Nephron progenitor cell (in vitro differentiated cells): ENCODE measurements at regions not wholly inside any gene's neighbourhood (a gene's known extent, or its start where the extent isn't known, plus 50 kb on each side); places are given as distances from the start of the nearest gene placed in this dataset.

Source experiments
- DNase-seq: peaks from one replicate; pipeline ENCODE4 v3.0.0; 2021
- H3K27ac Mint-ChIP-seq: 2 replicates; pipeline ENCODE4 v1.8.0; 2021; ENCODE audit warnings: mild to moderate bottlenecking, moderate library complexity, mixed read lengths
- H3K27me3 Mint-ChIP-seq: 2 replicates; pipeline ENCODE4 v1.8.0; 2021; ENCODE audit warnings: mild to moderate bottlenecking, low read depth, mixed read lengths; ENCODE audit not compliant: poor library complexity
- H3K36me3 Mint-ChIP-seq: 2 replicates; pipeline ENCODE4 v1.8.0; 2021; ENCODE audit warnings: low read depth, mixed read lengths
- H3K4me1 Mint-ChIP-seq: 2 replicates; pipeline ENCODE4 v1.8.0; 2021; ENCODE audit warnings: mixed read lengths
- H3K4me3 Mint-ChIP-seq: 2 replicates; pipeline ENCODE4 v1.8.0; 2021; ENCODE audit warnings: mild to moderate bottlenecking, moderate library complexity, mixed read lengths
- H3K9me3 Mint-ChIP-seq: 2 replicates; pipeline ENCODE4 v1.8.0; 2021; ENCODE audit warnings: mild to moderate bottlenecking, moderate library complexity, mixed read lengths
- CTCF ChIP-seq: fragments of 200-600 bp; sonication (generic); IDR thresholded peaks from 2 replicates; pipeline ENCODE4 v1.5.0; 2021; ENCODE audit warnings: antibody characterized with exemption

DNA sequence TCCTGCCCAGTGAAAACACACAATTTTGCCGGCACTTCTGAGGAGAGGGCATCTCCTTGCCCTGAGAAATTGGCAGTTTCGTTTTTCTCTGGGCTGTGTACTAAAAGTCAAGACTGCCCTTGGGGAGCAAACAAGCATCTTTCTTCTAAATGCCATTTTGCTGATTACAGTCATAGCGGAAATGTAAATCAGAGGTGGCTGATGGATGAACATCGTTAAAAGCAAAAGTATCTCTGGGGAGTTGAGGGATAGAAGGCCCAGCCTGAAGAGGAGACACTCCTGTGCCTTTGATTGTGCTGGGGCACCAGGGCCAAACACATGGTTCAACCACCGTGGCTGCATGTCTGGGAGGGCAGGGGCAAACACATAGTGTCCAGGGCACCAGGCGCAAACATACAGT, 49.8 kb downstream of the ABCC12 start:
- Mint-ChIP-seq H3K9me3 (no peaks in the 10 kb centered on the region), H3K4me1 (peaks cover 43% of the 10 kb centered on the region), H3K27me3 (peaks cover 5% of the 10 kb centered on the region), H3K4me3 (no peak overlapping the region), H3K36me3 (no peaks in the 10 kb centered on the region), H3K27ac (no peak overlapping the region)
- no peak for TF ChIP-seq CTCF
- no peak for DNase-seq

DNA sequence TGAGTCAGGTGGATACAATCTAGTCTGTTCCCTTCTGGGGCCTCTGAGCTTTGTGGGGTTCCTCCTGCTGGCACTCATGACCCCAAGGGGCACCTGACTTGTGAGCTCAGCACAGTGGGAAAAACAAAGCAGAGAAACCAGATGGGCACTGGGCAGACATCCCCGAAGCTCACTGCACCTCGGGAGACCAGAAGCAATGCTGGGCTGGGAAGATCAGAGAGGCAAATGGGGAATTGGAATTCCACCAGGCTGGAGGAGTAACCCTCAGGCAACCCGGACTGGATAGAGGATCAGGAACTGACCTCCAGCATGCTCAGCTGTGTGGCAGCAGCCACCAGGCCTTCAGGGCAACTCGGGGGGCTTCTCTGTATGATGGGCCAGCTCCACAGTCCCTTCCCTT, 50.3 kb downstream of the ABCC12 start:
- peaks cover 47% of the 10 kb centered on the region for H3K4me1 Mint-ChIP-seq

GRCh38 chr16:48103591-48103990, 52.2 kb downstream of the ABCC12 start:
- H3K27me3 Mint-ChIP-seq: peaks cover 5% of the 10 kb centered on the region
- DNase-seq: no peak
- TF ChIP-seq CTCF: no peak
- no peak overlapping the region for H3K27ac Mint-ChIP-seq
- H3K36me3 Mint-ChIP-seq: no peaks in the 10 kb centered on the region
- H3K4me1 Mint-ChIP-seq: peaks cover 42% of the 10 kb centered on the region
- no peak overlapping the region for H3K4me3 Mint-ChIP-seq
- H3K9me3 Mint-ChIP-seq: no peaks in the 10 kb centered on the region

More for the DNA sequence above, 50.3 kb downstream of the ABCC12 start:
- Mint-ChIP-seq H3K27ac (peak overlapping the region; percentile 73), H3K4me3 (no peak overlapping the region), H3K9me3 (no peaks in the 10 kb centered on the region), H3K36me3 (no peaks in the 10 kb centered on the region), H3K27me3 (peaks cover 5% of the 10 kb centered on the region)
- no peak for TF ChIP-seq CTCF
- DNase-seq: no peak

DNA sequence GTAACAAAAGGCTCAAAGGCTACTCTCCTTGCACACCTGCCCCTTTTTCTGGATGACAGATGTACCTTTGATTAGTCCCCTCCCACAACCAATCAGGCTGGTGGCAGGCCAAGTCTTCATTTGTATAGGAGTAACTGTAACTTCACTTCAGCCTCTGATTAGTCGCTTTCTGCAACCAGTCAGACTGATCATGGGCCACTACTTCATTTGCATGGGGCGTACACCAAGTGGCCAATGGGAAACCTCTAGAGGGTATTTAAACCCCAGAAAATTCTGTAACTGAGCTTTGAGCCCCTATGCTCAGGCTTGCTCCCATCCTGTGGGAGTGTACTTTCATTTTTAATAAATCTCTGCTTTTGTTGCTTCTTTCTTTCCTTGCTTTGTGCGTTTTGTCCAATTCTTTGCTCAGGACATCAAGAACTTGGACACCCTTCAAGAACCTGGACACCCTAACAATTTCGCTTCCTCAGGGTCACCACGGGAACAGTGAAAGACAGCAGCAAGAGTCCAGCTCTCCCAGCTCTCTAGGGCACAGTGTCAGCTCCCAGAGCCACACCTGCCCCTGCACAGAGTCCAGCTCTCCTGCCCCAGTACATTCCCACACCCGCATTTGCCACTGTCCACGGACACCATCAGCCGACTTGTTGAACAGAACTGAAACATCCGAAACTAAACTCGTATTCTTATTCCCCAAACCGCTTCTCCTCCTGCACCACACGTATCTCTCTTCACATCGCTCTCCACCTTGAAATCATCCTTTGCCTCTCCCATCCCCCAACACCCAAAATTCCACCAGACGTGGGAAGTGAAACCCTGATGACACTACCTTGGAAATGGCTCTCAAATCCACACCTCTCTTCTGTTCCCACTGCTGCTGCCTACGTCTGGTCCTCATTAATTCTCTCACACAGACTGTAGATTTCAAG, 53.4 kb downstream of the ABCC12 start:
- peaks cover 4% of the 10 kb centered on the region for H3K27me3 Mint-ChIP-seq
- TF ChIP-seq CTCF: no peak
- peaks cover 41% of the 10 kb centered on the region for H3K4me1 Mint-ChIP-seq
- no peak overlapping the region for H3K4me3 Mint-ChIP-seq
- H3K9me3 Mint-ChIP-seq: no peaks in the 10 kb centered on the region
- H3K27ac Mint-ChIP-seq: peak overlapping the region; percentile 17
- DNase-seq: no peak
- no peaks in the 10 kb centered on the region for H3K36me3 Mint-ChIP-seq

- Mint-ChIP-seq H3K27me3 (peaks cover 4% of the 10 kb centered on the region), H3K4me3 (no peak overlapping the region), H3K27ac (peak overlapping the region; percentile 90), H3K36me3 (no peaks in the 10 kb centered on the region), H3K9me3 (no peaks in the 10 kb centered on the region), H3K4me1 (peaks cover 35% of the 10 kb centered on the region)
- DNase-seq: no peak
- TF ChIP-seq CTCF: no peak
These were observed 54.6 kb downstream of the ABCC12 start for GRCh38 chr16:48101069-48101674.
